Right lobe of liver (tissue), 6 donors: ENCODE measurements at regions not wholly inside any gene's neighbourhood (a gene's known extent, or its start where the extent isn't known, plus 50 kb on each side); places are given as distances from the start of the nearest gene placed in this dataset.

Experiments
- ATAC-seq, 4 donors: fragments of 200-7000 bp; cut with Tn5 transposase; one replicate each; pipeline ENCODE4 v1.9.1; 2020; ENCODE audit warnings: mild to moderate bottlenecking in 4 of 4, moderate library complexity in 4 of 4
- DNase-seq, 3 donors: peaks; one replicate each; pipeline ENCODE4 v3.0.0-alpha.2; 2020
- H3K27ac ChIP-seq, 3 donors: fragments of 200-600 bp; one replicate each; pipeline ENCODE4 v1.8.0; 2022
- H3K27me3 ChIP-seq, 2 donors: fragments of 200-600 bp; one replicate each; pipeline ENCODE4 v1.8.0; 2022
- H3K36me3 ChIP-seq, 4 donors: fragments of 200-600 bp; sonication (generic) in 1 of 4; one replicate each; pipeline versions ENCODE4 v1.5.1 to v1.8.0; 2017 to 2022; ENCODE audit warnings: control low read depth in 1 of 4
- H3K4me1 ChIP-seq, 4 donors: fragments of 200-600 bp; sonication (generic) in 1 of 4; one replicate each; pipeline versions ENCODE4 v1.5.1 to v1.8.0; 2017 to 2022; ENCODE audit warnings: control low read depth in 1 of 4
- H3K4me3 ChIP-seq, 3 donors: fragments of 200-600 bp; one replicate each; pipeline ENCODE4 v1.8.0; 2022
- H3K9me3 ChIP-seq, 4 donors: fragments of 200-600 bp; sonication (generic) in 1 of 4; one replicate each; pipeline versions ENCODE4 v1.5.1 to v1.8.0; 2017 to 2022; ENCODE audit warnings: control low read depth in 1 of 4
- CTCF ChIP-seq, 4 donors: fragments of 200-600 bp in 3 of 4; fragments of 450-650 bp in 1 of 4; IDR thresholded peaks; one replicate each; pipeline versions ENCODE4 v1.5.1 to v1.8.0; 2016 to 2022; ENCODE audit warnings: antibody characterized with exemption in 4 of 4, mild to moderate bottlenecking in 2 of 4
- POLR2A ChIP-seq: fragments of 450-650 bp; IDR thresholded peaks from one replicate; pipeline ENCODE4 v1.6.1; 2017; ENCODE audit warnings: antibody characterized with exemption, mild to moderate bottlenecking
- WGBS: methylation state at CpG from one replicate; pipeline ENCODE4 v1.1.6; 2018; ENCODE audit warnings: low coverage, low lambda C conversion rate; ENCODE audit not compliant: insufficient coverage; ENCODE audit errors: missing lambda C conversion rate; 5-methylcytosine and 5-hydroxymethylcytosine counted together
- intact Hi-C, 2 donors: fragments of 100-400 bp; cut with DNase I; formaldehyde crosslinking; loops; one replicate each; pipeline versions ENCODE4 v1.11.2 to v1.14.1; 2022
- donor health status: DM: no; HTN: yes; CAD: no.
- donor health status: DM: no; HTN: no; CAD: no.
- donor health status: DM: no; HTN: no; CAD: no.
- donor health status: DM: no; HTN: yes; CAD: no.
- donor health status: DM: no; HTN: yes; CAD: no.

GRCh38 chr10:25738776-25739175, 195.3 kb upstream of the MYO3A start:
- DNase-seq (no peak), ATAC-seq (no peak)
- Histone ChIP-seq H3K27ac (no peak overlapping the region), H3K27me3 (no peaks in the 10 kb centered on the region), H3K4me1 (no peaks in the 10 kb centered on the region), H3K4me3 (no peak overlapping the region), H3K9me3 (no peaks in the 10 kb centered on the region), H3K36me3 (no peaks in the 10 kb centered on the region)
- intact Hi-C loops, result no loop called here
- TF ChIP-seq POLR2A, result no peak
- no peak for TF ChIP-seq CTCF (IDR thresholded peaks at IDR 0.05)
- 77% methylated on average over 4 of the region's 4 CpGs for WGBS

- TF ChIP-seq CTCF (IDR thresholded peaks at IDR 0.05), result no peak
- TF ChIP-seq POLR2A, result no peak
- intact Hi-C loops, result no loop called here
- no peaks in the 10 kb centered on the region for H3K27me3 ChIP-seq
- no peak overlapping the region for H3K4me3 ChIP-seq
- no peak overlapping the region for H3K27ac ChIP-seq
- no peaks in the 10 kb centered on the region for H3K4me1 ChIP-seq
- H3K36me3 ChIP-seq, result no peaks in the 10 kb centered on the region
- ATAC-seq (no peak), DNase-seq (no peak)
- WGBS, result 73% methylated on average over 3 of the region's 3 CpGs
- H3K9me3 ChIP-seq, result no peaks in the 10 kb centered on the region
Observed at GRCh38 chr10:25743832-25744231, 190.2 kb upstream of the MYO3A start.

GRCh38 chr10:25744574-25744973, 189.5 kb upstream of the MYO3A start:
- Histone ChIP-seq H3K27ac (no peak overlapping the region), H3K4me3 (no peak overlapping the region), H3K4me1 (no peaks in the 10 kb centered on the region), H3K27me3 (no peaks in the 10 kb centered on the region), H3K36me3 (no peaks in the 10 kb centered on the region), H3K9me3 (no peaks in the 10 kb centered on the region)
- ATAC-seq (no peak), DNase-seq (no peak)
- TF ChIP-seq CTCF (IDR thresholded peaks at IDR 0.05), result no peak
- TF ChIP-seq POLR2A, result no peak
- intact Hi-C loops, result no loop called here

GRCh38 chr10:25745976-25746375, 188.1 kb upstream of the MYO3A start:
- no peak for DNase-seq
- TF ChIP-seq POLR2A (no peak), CTCF (IDR thresholded peaks at IDR 0.05) (no peak)
- H3K4me1 ChIP-seq, result no peaks in the 10 kb centered on the region
- H3K27ac ChIP-seq, result no peak overlapping the region
- H3K4me3 ChIP-seq, result no peak overlapping the region
- ATAC-seq, result no peak
- H3K9me3 ChIP-seq, result no peaks in the 10 kb centered on the region
- WGBS, result 28% methylated on average over 3 of the region's 3 CpGs
- intact Hi-C loops, result no loop called here
- no peaks in the 10 kb centered on the region for H3K36me3 ChIP-seq
- no peaks in the 10 kb centered on the region for H3K27me3 ChIP-seq

- ATAC-seq, result no peak
- intact Hi-C loops, result no loop called here
- Histone ChIP-seq H3K4me3 (no peak overlapping the region), H3K4me1 (no peaks in the 10 kb centered on the region), H3K27me3 (no peaks in the 10 kb centered on the region), H3K27ac (no peak overlapping the region), H3K9me3 (no peaks in the 10 kb centered on the region), H3K36me3 (no peaks in the 10 kb centered on the region)
- no peak for DNase-seq
- 10% methylated on average over 2 of the region's 2 CpGs for WGBS
- no peak for TF ChIP-seq POLR2A
- no peak for TF ChIP-seq CTCF (IDR thresholded peaks at IDR 0.05)
Observed at GRCh38 chr10:25747084-25747483, 186.9 kb upstream of the MYO3A start.
